Left lobe of liver (tissue), 2 donors: ENCODE measurements at regions not wholly inside any gene's neighbourhood (a gene's known extent, or its start where the extent isn't known, plus 50 kb on each side); places are given as distances from the start of the nearest gene placed in this dataset.

Experiments used
- ATAC-seq: fragments of 200-7000 bp; cut with Tn5 transposase; one replicate; pipeline ENCODE4 v1.9.1; 2020; ENCODE audit warnings: mild to moderate bottlenecking, moderate library complexity
- DNase-seq: peaks from one replicate; pipeline ENCODE4 v3.0.0-alpha.2; 2020; ENCODE audit warnings: low spot score
- donor health status: DM: no; HTN: no; CAD: no; lungs with moderate emphysema.
- donor health status: DM: no; HTN: yes; CAD: no.

- DNase-seq (no peak), ATAC-seq (no peak)
Observed at GRCh38 chr10:108812296-108812695, 1111.0 kb downstream of the XPNPEP1 start.

GRCh38 chr10:108808228-108808627, 1115.1 kb downstream of the XPNPEP1 start:
- ATAC-seq (peak; percentile 74), DNase-seq (no peak)

GRCh38 chr10:108801775-108802517, 1121.4 kb downstream of the XPNPEP1 start:
- ATAC-seq (no peak), DNase-seq (no peak)

- DNase-seq (no peak), ATAC-seq (no peak)
Observed at GRCh38 chr10:108801220-108801619, 1122.1 kb downstream of the XPNPEP1 start.

- ATAC-seq (no peak), DNase-seq (no peak)
Observed at GRCh38 chr10:108797573-108797972, 1125.7 kb downstream of the XPNPEP1 start.

GRCh38 chr10:108791794-108792474, 1131.4 kb downstream of the XPNPEP1 start:
- DNase-seq (no peak), ATAC-seq (no peak)

GRCh38 chr10:108791030-108791429, 1132.3 kb downstream of the XPNPEP1 start:
- DNase-seq = no peak
- no peak for ATAC-seq

GRCh38 chr10:108789919-108790318, 1133.4 kb downstream of the XPNPEP1 start:
- DNase-seq (no peak), ATAC-seq (no peak)

GRCh38 chr10:108789336-108789735, 1134.0 kb downstream of the XPNPEP1 start:
- no peak for DNase-seq

GRCh38 chr10:108788891-108789290, 1134.4 kb downstream of the XPNPEP1 start:
- no peak for DNase-seq
- ATAC-seq = no peak

More at GRCh38 chr10:108789336-108789735, 1134.0 kb downstream of the XPNPEP1 start:
- ATAC-seq = no peak

GRCh38 chr10:108787932-108788331, 1135.4 kb downstream of the XPNPEP1 start:
- no peak for DNase-seq
- ATAC-seq = no peak

GRCh38 chr10:108785011-108785410, 1138.3 kb downstream of the XPNPEP1 start:
- no peak for DNase-seq
- no peak for ATAC-seq

- ATAC-seq = no peak
- DNase-seq = no peak
Observed at GRCh38 chr10:108784534-108784933, 1138.8 kb downstream of the XPNPEP1 start.

- ATAC-seq (peak; percentile 66), DNase-seq (no peak)
Observed at GRCh38 chr10:108783897-108784296, 1139.4 kb downstream of the XPNPEP1 start.

- DNase-seq (no peak), ATAC-seq (no peak)
Observed at GRCh38 chr10:108782411-108782810, 1140.9 kb downstream of the XPNPEP1 start.

GRCh38 chr10:108779501-108779900, 1143.8 kb downstream of the XPNPEP1 start:
- DNase-seq (no peak), ATAC-seq (no peak)

- DNase-seq (no peak), ATAC-seq (no peak)
Observed at GRCh38 chr10:108775911-108776475, 1147.3 kb downstream of the XPNPEP1 start.

GRCh38 chr10:108771106-108771505, 1152.2 kb downstream of the XPNPEP1 start:
- no peak for DNase-seq
- ATAC-seq = no peak

- ATAC-seq (no peak), DNase-seq (no peak)
Observed at GRCh38 chr10:108765794-108766193, 1157.5 kb downstream of the XPNPEP1 start.

GRCh38 chr10:108757946-108758345, 1165.4 kb downstream of the XPNPEP1 start:
- DNase-seq (no peak), ATAC-seq (no peak)

GRCh38 chr10:108755646-108756045, 1167.7 kb downstream of the XPNPEP1 start:
- ATAC-seq (no peak), DNase-seq (no peak)

GRCh38 chr10:108753326-108753725, 1170.0 kb downstream of the XPNPEP1 start:
- no peak for DNase-seq
- peak; percentile 47 for ATAC-seq
